Stimulated activated effector memory CD8-positive, alpha-beta T cell treated with anti-CD3 and anti-CD28 coated beads, Interleukin-12 subunit alpha, Interleukin-12 subunit beta, amount 100 ng/mL, for 72 hours (primary cell): ENCODE measurements at regions not wholly inside any gene's neighbourhood (a gene's known extent, or its start where the extent isn't known, plus 50 kb on each side); places are given as distances from the start of the nearest gene placed in this dataset.

Experiments
- ATAC-seq: fragments of 150-1000 bp; cut with Tn5 transposase; 2 replicates; pipeline ENCODE4 v1.10.0; 2021
- DNase-seq, 2 donors: peaks; one replicate each; pipeline ENCODE4 v3.0.0; 2021 to 2022; ENCODE audit warnings: low spot score in 2 of 2
- H3K27ac Mint-ChIP-seq: one replicate; pipeline ENCODE4 v1.8.0; 2022; ENCODE audit warnings: mild to moderate bottlenecking, mixed read lengths
- H3K36me3 Mint-ChIP-seq: one replicate; pipeline ENCODE4 v1.8.0; 2022; ENCODE audit warnings: mild to moderate bottlenecking, mixed read lengths
- H3K4me1 Mint-ChIP-seq: one replicate; pipeline ENCODE4 v1.8.0; 2022; ENCODE audit warnings: mixed read lengths
- H3K4me3 Mint-ChIP-seq: one replicate; pipeline ENCODE4 v1.8.0; 2022; ENCODE audit warnings: mild to moderate bottlenecking, mixed read lengths
- H3K9me3 Mint-ChIP-seq: one replicate; pipeline ENCODE4 v1.8.0; 2022; ENCODE audit warnings: mixed read lengths

DNA sequence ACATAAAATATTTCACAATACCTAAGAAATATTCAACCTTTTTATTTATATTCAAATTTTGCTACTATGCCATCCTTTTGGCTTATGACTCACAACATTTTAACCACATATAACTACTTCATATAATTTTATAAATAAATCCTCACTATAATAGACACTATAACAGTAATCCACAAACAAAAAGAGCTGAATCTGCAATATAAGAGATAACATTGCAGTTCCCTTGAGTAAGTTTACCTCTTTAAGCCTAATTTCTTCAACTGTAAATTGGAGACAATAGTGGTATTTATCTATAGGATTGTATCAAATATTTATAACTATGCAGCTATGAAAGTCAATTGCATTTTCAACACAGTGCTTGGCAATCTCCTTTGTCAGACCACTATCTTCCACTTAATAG is 1084.5 kb downstream of the NR2F1-AS1 start:
- H3K27ac Mint-ChIP-seq: no peak overlapping the region
- H3K36me3 Mint-ChIP-seq: no peaks in the 10 kb centered on the region
- H3K4me3 Mint-ChIP-seq: no peak overlapping the region
- peaks cover 7% of the 10 kb centered on the region for H3K9me3 Mint-ChIP-seq
- ATAC-seq: no peak
- H3K4me1 Mint-ChIP-seq: no peaks in the 10 kb centered on the region
- no peak for DNase-seq

DNA sequence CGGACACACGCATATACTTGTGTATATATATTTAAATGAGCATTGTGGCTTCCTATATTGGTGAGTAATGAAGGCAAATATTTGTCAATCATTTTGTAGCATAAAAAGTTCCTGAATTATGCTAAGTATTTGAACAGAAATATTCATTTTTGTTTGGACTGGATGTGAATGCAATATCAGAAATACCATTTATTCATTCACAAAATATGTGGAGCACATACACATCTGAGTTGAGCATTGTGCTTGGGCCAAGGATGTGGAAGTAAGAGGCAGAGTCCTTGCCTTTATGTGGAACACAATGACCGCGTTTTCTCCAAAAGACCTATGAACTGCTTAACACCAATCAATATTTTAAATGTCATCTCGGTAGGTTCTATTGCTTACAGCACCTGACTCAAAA is 1086.5 kb downstream of the NR2F1-AS1 start:
- Mint-ChIP-seq H3K9me3 (peaks cover 7% of the 10 kb centered on the region), H3K36me3 (no peaks in the 10 kb centered on the region), H3K4me3 (no peak overlapping the region), H3K27ac (no peak overlapping the region), H3K4me1 (no peaks in the 10 kb centered on the region)
- ATAC-seq (no peak), DNase-seq (no peak)

DNA sequence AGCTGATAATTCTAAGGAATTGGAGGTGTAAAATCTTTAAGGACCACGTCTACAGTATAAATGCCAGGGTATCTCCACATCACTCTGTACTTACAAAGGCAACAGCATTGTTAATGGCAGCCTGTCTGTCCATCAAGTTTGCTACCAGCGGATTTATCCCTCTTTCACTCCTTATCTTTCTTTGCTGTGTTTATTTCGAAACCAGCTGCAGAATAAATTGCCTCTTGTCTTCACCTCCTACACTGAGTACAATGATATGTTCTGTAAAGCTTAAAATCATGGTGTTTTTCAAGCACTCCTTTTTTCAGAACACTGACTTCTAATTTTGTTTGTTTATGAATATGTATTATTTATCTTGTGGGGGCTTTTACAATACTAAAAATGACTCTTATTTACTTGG is 1088.1 kb downstream of the NR2F1-AS1 start:
- H3K4me3 Mint-ChIP-seq: no peak overlapping the region
- DNase-seq (no peak), ATAC-seq (no peak)
- peaks cover 3% of the 10 kb centered on the region for H3K9me3 Mint-ChIP-seq
- H3K27ac Mint-ChIP-seq: no peak overlapping the region
- no peaks in the 10 kb centered on the region for H3K36me3 Mint-ChIP-seq
- H3K4me1 Mint-ChIP-seq: no peaks in the 10 kb centered on the region

DNA sequence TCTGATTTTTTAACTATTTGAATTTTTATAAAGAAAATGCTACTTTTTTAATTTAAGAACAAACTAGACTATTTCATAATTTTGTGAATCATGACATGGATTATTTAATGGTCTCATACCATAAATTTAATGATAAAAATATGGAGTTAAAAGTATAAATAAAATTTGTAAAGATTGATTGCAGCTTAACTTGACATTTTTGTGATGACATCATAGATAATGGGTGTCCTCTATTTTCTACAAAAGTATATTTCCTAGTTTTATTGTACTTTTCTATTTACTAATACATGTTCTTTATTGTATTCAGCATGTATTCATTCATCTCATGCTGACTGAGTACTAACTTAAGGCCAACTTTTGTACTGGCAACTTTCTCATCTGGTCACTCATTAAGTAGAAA is 1096.5 kb downstream of the NR2F1-AS1 start:
- H3K4me3 Mint-ChIP-seq: no peak overlapping the region
- ATAC-seq (no peak), DNase-seq (no peak)
- no peaks in the 10 kb centered on the region for H3K4me1 Mint-ChIP-seq
- H3K9me3 Mint-ChIP-seq: peaks cover 7% of the 10 kb centered on the region
- no peaks in the 10 kb centered on the region for H3K36me3 Mint-ChIP-seq
- no peak overlapping the region for H3K27ac Mint-ChIP-seq

DNA sequence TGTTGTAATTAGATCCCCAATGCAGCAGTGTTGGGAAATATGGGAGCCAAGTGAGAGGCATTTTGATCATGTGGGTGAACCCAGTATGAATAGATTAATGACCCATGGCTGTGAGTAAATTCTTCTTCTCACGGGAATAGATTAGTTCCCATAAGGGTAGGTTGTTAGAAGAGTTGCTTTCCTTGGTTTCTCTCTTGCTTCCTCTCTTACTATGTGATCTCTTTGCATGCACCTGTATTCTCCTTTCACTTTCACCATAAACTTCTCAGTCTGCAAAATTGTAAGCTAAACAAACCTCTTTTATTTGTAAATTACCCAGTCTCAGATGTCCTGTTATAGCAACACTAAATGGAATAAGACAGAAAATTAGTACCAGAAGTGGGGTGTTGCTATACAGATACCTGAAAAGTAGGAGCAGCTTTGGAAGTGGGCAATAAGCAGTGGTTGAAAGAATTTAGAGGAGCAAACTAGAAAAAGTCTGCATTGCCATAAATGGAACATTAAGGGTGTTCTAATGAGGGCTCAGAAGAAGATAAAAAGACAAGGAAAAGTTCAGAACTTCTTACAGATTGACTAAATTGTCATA is 1090.0 kb upstream of the ARRDC3 start:
- Mint-ChIP-seq H3K27ac (no peak overlapping the region), H3K36me3 (no peaks in the 10 kb centered on the region), H3K4me1 (no peaks in the 10 kb centered on the region), H3K4me3 (no peak overlapping the region), H3K9me3 (peaks cover 30% of the 10 kb centered on the region)
- ATAC-seq (no peak), DNase-seq (no peak)

DNA sequence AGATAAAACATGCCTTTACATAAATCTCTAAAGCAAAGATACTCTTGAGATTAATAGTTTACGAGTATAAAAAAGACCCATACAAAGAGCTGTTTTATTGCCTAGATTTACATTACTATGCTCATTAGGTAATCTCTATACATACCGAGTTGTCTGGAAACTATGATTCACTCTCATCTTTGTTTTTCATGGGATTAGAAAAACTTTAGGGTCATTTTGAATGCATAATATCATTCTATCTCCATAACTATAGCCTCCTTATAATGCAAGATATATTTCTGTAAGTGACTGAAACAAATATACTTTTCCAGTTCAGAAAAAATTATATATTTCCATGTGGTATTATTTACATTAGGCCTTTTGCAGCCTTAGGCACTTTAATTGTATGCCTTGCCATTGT is 1088.7 kb upstream of the ARRDC3 start:
- ATAC-seq (no peak), DNase-seq (no peak)
- no peaks in the 10 kb centered on the region for H3K4me1 Mint-ChIP-seq
- peaks cover 30% of the 10 kb centered on the region for H3K9me3 Mint-ChIP-seq
- H3K36me3 Mint-ChIP-seq: no peaks in the 10 kb centered on the region
- H3K27ac Mint-ChIP-seq: no peak overlapping the region
- no peak overlapping the region for H3K4me3 Mint-ChIP-seq

DNA sequence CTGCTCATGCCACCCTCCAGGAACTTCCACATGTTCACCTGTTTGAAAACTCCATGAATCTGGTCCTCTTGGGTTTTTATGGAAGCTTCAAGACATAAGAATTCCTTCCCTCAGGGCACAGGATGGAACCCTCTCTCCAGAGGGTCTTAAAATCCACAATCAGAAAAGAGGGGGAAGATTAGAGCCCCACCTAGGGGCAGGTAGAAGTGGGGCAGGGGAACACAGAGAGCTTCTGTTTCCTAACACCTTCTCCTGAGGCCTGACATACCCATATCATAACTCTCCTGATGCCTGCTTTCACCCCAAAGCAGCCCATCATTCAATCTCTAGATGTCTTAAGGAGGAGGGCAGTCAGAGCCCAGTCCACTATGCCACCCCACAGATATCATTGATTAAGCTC is 1087.7 kb upstream of the ARRDC3 start:
- peaks cover 30% of the 10 kb centered on the region for H3K9me3 Mint-ChIP-seq
- no peak for ATAC-seq

DNA sequence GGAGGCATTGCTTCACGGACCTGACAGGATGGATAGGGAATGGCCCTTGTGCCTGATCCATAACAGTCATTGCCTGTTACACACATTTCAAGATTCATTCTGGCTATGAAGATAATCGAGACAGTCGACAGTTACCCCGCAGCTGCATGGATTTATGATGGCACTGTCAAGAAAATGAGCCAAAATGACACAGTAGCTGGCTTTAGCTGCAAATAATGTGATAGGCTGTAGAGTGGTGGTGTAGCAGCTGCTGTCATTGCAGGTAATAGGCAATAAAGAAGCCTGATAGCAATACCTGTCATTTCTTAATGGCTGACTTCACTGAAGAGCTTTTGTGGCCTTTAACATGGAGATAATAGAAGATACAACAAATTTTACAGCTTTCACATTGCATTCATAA is 1085.2 kb upstream of the ARRDC3 start:
- Mint-ChIP-seq H3K9me3 (peaks cover 16% of the 10 kb centered on the region), H3K27ac (no peak overlapping the region), H3K36me3 (no peaks in the 10 kb centered on the region), H3K4me1 (no peaks in the 10 kb centered on the region), H3K4me3 (no peak overlapping the region)
- ATAC-seq (no peak), DNase-seq (no peak)

More for the DNA sequence above, 1087.7 kb upstream of the ARRDC3 start:
- Mint-ChIP-seq H3K4me3 (no peak overlapping the region), H3K4me1 (no peaks in the 10 kb centered on the region), H3K27ac (no peak overlapping the region), H3K36me3 (no peaks in the 10 kb centered on the region)
- no peak for DNase-seq

DNA sequence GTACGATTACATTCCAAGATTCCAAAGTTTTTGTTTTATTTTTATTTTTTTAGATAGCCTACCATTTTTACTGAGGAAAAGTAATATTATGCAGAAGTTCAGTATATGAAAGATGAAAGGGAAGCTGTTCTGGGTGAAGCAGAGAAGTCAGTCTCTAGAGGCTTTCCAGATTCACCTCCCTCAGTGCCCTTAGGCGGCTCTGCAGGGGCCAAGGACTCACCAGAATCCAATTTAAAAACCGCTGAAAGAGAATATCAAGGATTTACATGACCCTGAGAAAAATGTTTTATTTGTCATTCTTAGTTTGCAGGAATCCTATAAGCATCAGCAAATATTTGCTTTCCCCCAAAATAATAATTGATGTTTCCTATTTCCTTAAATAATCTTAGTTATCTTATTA is 1084.6 kb upstream of the ARRDC3 start:
- Mint-ChIP-seq H3K9me3 (peaks cover 12% of the 10 kb centered on the region), H3K36me3 (no peaks in the 10 kb centered on the region), H3K4me3 (no peak overlapping the region), H3K4me1 (no peaks in the 10 kb centered on the region), H3K27ac (no peak overlapping the region)
- DNase-seq: no peak
- no peak for ATAC-seq

DNA sequence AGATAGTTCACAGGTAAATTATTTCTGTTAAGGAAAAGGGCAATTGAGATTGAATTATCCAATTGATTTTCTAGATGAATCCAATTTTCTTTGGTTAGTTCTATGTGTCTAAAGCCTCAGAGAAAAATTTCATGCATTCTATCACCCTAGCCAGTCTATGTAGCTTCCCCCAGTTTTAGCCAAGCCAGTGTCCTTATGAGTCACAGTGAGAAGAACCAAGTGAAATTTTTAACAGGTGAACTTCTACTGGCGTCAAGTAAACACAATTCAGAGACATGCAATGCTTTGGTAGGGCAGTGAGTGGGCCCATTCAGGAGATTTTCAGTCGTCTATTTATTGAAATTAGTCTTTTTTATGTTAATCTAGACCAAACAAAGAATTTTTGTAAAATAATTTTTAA is 1077.4 kb upstream of the ARRDC3 start:
- DNase-seq: no peak
- no peak overlapping the region for H3K27ac Mint-ChIP-seq
- H3K36me3 Mint-ChIP-seq: no peaks in the 10 kb centered on the region
- peaks cover 4% of the 10 kb centered on the region for H3K9me3 Mint-ChIP-seq
- ATAC-seq: no peak
- H3K4me1 Mint-ChIP-seq: no peaks in the 10 kb centered on the region
- no peak overlapping the region for H3K4me3 Mint-ChIP-seq

DNA sequence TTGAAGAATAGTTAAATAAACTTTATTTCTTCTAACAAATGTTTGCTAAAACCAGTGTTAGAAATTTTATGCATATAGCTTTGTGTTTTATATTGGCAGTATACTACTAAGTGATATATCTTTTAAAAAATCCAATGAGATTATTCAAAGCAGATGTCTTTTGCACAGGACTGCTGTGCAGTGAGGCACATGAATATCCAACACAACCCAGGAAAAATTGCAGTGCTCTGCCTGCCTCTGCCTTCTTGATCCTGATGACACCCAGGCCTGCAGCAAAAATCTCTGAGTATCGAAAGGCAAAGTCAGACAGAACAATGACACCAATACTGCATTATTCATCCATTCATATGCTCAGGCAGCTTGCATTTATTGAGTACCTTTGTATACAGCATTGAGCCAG is 1076.5 kb upstream of the ARRDC3 start:
- no peaks in the 10 kb centered on the region for H3K36me3 Mint-ChIP-seq
- no peaks in the 10 kb centered on the region for H3K4me1 Mint-ChIP-seq
- no peak overlapping the region for H3K4me3 Mint-ChIP-seq
- DNase-seq: no peak
- H3K27ac Mint-ChIP-seq: no peak overlapping the region
- peaks cover 7% of the 10 kb centered on the region for H3K9me3 Mint-ChIP-seq
- no peak for ATAC-seq

DNA sequence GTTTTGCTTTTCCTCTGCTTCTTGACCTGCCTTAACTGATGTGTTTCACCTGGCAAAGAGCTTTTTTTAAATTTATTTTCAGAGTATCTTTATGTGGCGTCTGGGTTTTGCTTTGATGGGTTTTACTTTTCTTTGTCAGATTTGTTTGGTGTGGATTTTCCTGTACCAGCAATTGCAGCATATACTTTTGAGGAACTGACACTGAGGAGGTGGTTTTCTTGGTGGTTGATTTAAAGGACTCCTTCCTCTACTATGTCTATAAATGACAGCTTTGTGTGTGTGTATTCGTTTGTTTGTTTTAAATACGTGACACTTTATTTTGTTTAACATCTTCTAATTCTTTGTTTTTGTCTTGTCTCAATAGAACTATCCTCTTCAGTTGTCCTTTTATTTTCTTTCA is 1071.9 kb upstream of the ARRDC3 start:
- DNase-seq (no peak), ATAC-seq (no peak)
- H3K4me1 Mint-ChIP-seq: no peaks in the 10 kb centered on the region
- H3K4me3 Mint-ChIP-seq: no peak overlapping the region
- H3K36me3 Mint-ChIP-seq: no peaks in the 10 kb centered on the region
- H3K27ac Mint-ChIP-seq: no peak overlapping the region
- peaks cover 5% of the 10 kb centered on the region for H3K9me3 Mint-ChIP-seq

DNA sequence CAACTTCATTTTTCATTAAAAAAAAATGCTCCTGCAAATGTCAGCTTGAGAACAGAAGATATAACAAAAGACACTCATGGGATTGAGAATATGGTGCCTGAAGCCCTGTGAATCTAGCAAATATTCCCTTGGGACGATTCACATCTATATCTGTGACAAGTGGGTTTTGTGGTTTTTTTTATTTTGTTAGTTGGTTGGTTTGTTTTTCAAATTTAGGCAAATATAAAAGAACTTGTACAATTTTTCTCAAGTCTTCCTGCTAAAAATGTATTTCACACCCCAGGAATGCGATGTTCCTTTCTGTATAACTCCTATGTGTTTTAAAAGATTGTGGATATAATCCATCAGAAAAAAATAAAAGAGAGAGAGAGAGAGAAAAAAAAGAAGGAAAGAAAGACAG is 1061.8 kb upstream of the ARRDC3 start:
- no peak overlapping the region for H3K27ac Mint-ChIP-seq
- H3K36me3 Mint-ChIP-seq: no peaks in the 10 kb centered on the region
- no peaks in the 10 kb centered on the region for H3K4me1 Mint-ChIP-seq
- ATAC-seq: no peak
- DNase-seq: no peak
- H3K9me3 Mint-ChIP-seq: peaks cover 13% of the 10 kb centered on the region
- H3K4me3 Mint-ChIP-seq: no peak overlapping the region

DNA sequence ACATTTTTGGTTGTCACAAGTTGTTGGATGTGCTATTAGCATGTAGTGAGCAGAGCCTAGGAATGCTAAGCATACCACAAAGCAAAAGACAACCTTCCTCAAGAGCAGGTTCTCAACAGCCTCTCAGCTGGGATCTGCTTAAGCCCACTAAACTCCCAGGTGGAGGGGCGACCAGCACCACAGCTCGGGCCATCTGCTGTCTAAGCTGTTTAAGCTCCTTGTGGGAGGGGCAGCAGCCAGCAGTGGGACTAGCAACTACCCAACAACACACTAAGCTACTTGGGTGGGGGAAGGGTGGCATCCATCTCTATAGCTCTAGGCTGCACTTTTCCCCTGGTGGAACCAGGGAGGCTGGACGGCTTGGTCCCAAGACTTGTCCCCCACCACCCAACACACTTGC is 1052.7 kb upstream of the ARRDC3 start:
- no peaks in the 10 kb centered on the region for H3K36me3 Mint-ChIP-seq
- DNase-seq (no peak), ATAC-seq (no peak)
- no peak overlapping the region for H3K27ac Mint-ChIP-seq
- H3K9me3 Mint-ChIP-seq: peaks cover 25% of the 10 kb centered on the region
- H3K4me1 Mint-ChIP-seq: no peaks in the 10 kb centered on the region
- no peak overlapping the region for H3K4me3 Mint-ChIP-seq

DNA sequence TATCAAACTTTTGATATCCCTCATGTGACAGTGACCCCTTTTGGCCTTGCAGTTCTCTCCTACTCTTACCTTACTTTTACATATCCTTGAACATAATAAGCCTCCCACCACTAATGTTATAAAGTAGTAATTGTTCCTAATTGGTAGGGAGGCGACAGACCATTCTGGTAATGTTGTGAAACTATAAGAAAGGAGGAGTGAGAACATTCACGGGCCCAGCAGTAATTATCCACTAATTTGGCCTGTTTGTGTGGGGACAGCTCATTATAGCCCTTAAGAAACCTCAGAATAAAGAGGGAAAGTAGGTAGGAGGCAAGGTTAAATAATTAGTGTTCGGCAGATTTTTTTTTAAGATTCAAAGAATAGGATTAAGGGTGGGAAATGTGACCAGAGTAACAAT is 1046.5 kb upstream of the ARRDC3 start:
- no peak overlapping the region for H3K4me3 Mint-ChIP-seq
- no peaks in the 10 kb centered on the region for H3K36me3 Mint-ChIP-seq
- ATAC-seq (no peak), DNase-seq (no peak)
- no peak overlapping the region for H3K27ac Mint-ChIP-seq
- H3K9me3 Mint-ChIP-seq: peaks cover 6% of the 10 kb centered on the region
- no peaks in the 10 kb centered on the region for H3K4me1 Mint-ChIP-seq

DNA sequence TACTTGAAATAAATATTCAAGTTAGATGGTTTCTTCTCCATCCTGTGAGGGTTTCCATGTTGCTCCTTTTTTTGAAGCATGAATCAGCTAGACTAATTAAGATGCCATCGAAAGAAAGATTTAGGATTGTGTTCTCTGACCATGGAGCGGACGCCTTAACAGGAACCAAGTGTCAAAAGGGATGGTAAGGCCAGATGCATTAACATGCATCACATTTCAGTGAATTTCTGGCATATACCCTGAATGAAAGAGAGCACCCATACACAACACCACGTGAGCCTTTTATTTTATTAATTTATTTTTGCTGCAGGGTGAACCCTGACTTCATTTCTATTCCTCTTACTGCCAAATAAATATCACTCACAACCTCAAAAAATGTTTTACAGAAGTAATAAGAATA is 1045.3 kb upstream of the ARRDC3 start:
- no peak for DNase-seq
- Mint-ChIP-seq H3K4me1 (no peaks in the 10 kb centered on the region), H3K4me3 (no peak overlapping the region), H3K9me3 (peaks cover 6% of the 10 kb centered on the region), H3K36me3 (no peaks in the 10 kb centered on the region), H3K27ac (no peak overlapping the region)
- ATAC-seq: no peak

DNA sequence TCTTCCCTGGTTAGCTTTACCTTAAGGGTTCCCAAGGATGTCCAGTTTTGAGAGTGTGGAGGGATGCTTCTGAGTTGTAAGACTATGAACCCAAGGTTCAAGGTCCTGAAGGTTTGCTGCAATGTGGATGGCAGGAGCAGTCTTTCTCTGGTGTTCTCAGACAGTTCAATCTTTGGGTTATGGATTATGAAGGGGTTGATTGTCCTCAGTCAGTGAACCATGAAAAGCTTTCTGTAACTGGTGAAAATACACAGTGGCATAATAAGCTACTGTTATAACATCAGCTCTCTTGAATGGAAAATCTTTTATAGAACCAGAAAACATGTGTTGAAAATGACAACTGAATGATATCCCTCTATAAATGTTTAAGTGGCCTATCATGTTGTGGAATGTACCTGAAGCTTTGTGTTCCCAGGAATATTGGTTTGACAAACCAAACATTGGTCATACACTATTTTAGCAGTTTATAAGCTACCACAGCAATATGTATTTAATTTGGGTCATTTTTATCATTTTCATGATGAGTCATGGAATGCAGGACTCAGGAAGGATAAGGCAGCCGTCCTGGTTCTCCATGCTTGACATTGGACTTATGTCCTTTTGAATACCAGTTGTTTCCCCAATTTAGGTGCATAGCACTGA is 1041.8 kb upstream of the ARRDC3 start:
- H3K27ac Mint-ChIP-seq: no peak overlapping the region
- H3K4me3 Mint-ChIP-seq: no peak overlapping the region
- H3K4me1 Mint-ChIP-seq: no peaks in the 10 kb centered on the region
- H3K36me3 Mint-ChIP-seq: no peaks in the 10 kb centered on the region
- peaks cover 6% of the 10 kb centered on the region for H3K9me3 Mint-ChIP-seq
- ATAC-seq (no peak), DNase-seq (no peak)
